GM12874 (cell line): ENCODE measurements at regions not wholly inside any gene's neighbourhood (a gene's known extent, or its start where the extent isn't known, plus 50 kb on each side); places are given as distances from the start of the nearest gene placed in this dataset.

Experiments used
- TF ChIP-seq, protein P1 (sequence below): IDR thresholded peaks from 2 replicates; pipeline ENCODE4 v1.5.1; 2011; ENCODE audit warnings: low read depth, mild to moderate bottlenecking, control low read depth, low read length, moderate library complexity; ENCODE audit not compliant: insufficient read depth

DNA sequence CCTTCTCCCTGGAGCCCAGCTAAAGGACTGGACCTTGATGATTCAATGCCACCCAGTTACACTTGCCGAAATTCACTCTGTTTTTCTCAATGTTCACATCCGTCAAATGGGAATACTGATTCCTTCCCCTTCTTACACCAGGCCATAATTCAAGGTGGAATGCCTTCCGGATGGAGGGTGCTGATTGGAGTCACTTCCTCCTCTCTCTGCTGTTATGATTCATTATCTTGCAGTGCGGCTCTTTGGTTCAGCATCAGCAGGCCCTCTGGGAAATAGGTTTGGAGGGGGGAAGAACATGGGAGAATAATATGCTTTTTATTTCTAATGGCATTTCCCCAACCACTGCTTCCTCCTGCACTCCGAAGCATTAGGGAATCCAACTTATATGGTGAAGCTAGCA lies 390.6 kb upstream of the TBX3 start:
- TF ChIP-seq, protein P1, sequence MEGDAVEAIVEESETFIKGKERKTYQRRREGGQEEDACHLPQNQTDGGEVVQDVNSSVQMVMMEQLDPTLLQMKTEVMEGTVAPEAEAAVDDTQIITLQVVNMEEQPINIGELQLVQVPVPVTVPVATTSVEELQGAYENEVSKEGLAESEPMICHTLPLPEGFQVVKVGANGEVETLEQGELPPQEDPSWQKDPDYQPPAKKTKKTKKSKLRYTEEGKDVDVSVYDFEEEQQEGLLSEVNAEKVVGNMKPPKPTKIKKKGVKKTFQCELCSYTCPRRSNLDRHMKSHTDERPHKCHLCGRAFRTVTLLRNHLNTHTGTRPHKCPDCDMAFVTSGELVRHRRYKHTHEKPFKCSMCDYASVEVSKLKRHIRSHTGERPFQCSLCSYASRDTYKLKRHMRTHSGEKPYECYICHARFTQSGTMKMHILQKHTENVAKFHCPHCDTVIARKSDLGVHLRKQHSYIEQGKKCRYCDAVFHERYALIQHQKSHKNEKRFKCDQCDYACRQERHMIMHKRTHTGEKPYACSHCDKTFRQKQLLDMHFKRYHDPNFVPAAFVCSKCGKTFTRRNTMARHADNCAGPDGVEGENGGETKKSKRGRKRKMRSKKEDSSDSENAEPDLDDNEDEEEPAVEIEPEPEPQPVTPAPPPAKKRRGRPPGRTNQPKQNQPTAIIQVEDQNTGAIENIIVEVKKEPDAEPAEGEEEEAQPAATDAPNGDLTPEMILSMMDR: no peak

DNA sequence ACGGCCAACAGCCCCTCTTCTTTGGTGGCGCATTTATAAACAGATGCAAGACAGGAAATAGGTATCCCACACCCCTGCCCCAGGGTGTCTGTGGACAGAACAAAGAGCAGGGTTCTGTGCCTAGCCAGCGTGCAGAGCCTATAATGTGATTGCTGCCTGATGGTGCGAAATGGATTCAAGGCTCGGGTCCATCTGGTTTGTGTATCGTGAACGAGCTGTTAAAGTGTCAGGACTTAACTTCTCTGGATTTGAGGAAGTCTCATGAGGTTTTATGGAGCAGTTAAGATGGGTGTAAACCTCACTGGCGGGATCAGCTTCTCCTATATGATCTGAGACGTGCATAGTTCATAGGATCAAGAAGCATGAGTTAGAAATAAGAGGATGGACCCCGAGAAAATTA lies 388.7 kb upstream of the TBX3 start:
- TF ChIP-seq, protein P1: no peak

DNA sequence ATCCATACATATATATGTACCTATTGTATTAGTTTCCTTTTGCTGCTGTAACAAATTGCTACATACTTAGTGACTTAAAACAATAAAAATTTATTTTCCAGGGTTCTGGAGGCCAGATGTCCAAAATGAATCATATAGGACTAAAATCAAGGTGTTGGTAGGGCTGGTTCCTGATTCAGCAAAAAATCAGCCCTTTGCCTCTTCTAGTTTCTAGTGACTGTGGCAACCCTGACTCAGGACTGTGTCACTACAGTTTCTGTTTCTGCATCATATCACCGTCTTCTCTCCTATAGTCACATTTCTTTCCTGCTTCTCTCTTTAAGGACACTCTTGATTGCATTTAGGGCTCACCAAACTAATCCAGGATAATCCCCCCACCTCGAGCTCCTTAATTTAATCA lies 386.3 kb upstream of the TBX3 start:
- TF ChIP-seq, protein P1: no peak

DNA sequence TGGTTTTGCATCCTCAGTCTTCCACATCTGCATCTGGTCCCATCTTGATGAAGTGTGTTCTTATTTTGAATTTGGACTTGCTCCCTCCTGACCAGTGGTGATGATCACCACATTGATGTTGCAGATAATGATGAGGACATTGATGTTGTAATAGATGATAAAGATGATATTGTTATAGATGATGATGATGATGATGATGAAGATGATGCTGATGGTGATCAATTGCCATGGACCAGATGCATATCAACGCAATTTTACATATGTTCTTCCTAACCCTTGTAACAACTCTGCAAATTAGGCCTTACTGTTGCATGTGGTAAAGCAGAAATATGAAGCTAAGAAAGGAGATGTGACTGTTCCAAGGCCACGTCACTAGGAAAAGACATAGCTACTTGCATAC lies 380.3 kb upstream of the TBX3 start:
- TF ChIP-seq, protein P1: no peak

DNA sequence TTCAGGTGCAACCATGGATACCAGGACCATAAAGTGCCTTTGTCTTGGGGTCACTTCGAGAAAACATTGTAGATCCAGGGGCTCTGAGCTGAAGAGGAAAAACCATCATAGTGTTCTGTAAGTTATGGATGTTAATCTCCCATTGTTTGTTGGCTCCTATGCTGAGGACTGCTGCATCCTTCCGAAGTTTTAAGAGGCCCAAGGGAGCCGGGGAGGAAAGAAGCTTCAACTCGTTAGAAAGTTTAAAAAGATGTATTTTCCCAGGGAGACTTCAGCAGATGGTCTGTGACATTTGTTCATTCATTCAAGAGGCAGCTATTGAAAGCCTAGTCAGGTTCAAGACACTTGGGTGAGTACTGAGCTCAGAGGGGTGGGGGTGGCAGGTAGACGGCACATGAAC lies 378.8 kb upstream of the TBX3 start:
- TF ChIP-seq, protein P1: no peak

DNA sequence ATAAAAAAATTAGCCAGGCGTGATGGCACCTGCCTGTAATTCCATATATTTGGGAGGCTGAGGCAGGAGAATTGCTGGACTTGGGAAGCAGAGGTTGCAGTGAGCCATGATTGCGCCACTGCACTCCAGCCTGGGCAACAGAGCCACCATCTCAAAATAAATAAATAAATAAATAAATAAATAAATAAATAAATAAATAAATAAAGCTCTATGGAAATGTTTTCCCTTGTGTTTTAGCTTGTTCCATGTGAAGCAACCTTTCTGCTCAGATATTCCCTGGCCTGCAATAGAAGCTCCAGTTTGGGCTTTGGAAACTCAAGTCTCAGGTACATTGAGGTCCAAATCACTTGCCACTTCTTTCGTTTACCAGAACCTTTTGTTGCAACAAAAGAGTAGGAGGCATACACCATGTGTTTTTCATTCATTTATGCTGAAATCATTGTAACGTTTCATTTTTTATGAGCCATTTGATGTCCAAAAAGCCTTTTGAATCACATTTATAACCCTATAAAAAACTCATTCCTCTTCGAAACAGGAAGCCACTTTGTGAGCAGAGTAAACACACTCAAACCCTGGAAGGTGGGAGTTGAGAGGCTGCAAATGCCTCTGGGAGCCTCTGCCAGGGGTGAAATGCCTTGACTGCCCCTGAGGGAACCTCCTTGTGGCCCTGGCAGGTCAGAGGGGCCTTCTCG lies 376.6 kb upstream of the TBX3 start:
- TF ChIP-seq, protein P1: no peak

DNA sequence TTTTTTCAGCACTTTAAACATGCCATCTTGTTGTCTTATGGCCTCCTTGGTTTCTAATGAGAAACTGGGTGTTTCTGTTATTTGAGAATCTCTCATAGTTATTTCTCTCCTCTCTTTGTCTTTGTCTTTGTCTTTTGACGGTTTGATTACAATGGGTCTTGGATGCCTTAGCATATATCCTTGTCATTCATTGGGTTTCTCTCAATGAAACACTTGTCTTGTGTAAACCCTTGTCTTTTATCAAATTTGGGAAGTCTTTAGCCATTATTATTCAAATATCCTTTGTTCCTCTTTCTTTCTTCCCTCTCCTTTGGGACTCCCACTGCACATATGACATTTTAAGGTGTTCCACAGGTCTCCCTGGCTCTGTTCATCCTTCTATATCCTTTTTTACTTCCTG lies 373.5 kb upstream of the TBX3 start:
- TF ChIP-seq, protein P1: no peak

DNA sequence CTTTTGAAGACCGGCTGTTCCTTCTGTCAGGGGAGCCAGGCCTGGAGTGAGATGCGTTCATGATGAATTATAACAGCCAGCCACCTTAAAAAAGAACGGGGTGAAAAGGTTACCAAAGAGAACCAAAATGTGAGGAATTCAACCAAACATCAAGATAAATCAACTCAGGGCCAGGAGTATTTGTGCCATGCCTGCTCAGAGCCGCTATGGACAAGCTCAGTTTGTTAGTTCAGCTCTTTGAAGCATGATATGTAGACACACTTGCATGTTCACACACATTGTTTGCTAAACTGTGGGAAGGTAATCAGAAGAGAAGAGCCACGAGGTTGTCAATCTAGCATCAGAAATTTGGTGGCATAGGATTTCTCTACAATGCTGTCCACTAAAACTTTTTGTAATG lies 367.4 kb upstream of the TBX3 start:
- TF ChIP-seq, protein P1: no peak
